HG03064 (cell line): ENCODE measurements at regions not wholly inside any gene's neighbourhood (a gene's known extent, or its start where the extent isn't known, plus 50 kb on each side); places are given as distances from the start of the nearest gene placed in this dataset.
"Not testable (repeated sequence)": the region's sequence is repeated elsewhere in the genome, so short reads cannot be mapped to it uniquely, and the experiment has no call there.

ENCODE experiments used
- ATAC-seq: cut with Tn5 transposase; IDR thresholded peaks from one replicate; pipeline ENCODE4 v1.9.1; 2021; ENCODE audit warnings: low read depth; ENCODE audit not compliant: unreplicated experiment

DNA sequence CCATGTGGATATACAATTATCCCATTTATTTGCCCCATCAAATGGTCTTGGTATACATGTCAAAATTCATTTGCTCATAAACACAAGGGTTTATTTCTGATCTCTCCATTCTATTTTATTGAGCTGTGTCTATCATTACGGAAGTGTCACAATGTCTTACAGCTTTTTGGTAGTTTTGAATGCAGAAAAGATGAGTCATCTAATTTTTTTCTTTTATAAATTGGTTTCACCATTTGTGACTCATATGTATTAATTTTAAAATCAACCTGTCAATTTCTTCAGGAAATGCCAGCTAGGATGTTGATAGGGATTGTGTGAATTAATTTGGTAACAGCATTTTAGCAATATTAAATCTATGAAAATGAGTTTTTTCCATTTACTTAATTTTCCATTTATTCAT, 2549.4 kb downstream of the PCDH9 start:
- ATAC-seq = no peak

DNA sequence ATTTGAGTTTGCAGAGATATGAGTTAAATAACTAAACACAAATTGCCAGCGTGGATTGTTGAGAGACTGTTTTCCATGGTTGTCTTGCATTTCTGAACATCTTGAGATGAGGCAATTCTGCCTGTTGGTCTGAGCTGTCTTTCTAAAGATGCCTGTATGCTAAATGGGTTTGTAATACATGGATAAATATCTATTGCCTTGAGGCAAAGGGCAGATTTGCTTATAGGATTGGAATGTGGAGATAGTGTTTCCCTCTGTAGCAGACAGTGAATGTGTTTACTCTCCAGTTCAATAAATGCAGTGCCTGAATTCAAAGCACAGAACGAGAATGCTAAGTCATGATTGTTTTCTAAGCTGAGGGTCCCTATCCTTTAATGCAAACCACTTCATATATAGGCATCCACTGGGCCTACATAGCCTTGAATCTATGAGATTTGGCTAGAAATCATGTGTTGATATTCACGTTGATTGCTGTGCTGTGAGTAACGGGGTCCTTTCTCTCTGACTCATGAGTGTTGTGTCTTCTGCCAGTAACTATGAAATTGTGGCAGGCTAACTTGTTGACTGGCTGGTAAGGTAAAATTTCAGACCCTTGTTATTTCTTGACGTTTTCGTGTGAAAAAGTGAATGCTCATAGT, 2554.8 kb downstream of the PCDH9 start:
- ATAC-seq = no peak

DNA sequence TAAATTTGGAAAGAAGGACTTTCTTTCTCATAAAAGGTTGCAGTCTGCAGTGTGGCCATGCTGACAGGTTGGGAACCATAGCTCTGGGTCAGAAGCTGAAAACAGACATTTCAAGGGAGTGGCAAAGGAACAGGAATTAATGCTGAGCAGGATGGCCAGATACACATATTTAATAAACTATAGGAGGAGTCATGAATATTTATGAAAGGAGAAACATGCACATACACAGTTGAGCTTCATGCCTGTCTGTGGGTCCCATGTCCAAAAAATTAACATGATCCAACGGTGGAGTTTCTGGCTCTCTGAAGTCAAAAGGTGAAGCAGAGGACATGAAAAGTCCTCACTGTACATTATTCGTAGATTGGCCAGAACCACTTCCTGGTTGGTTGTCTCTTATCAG, 2556.0 kb downstream of the PCDH9 start:
- no peak for ATAC-seq

DNA sequence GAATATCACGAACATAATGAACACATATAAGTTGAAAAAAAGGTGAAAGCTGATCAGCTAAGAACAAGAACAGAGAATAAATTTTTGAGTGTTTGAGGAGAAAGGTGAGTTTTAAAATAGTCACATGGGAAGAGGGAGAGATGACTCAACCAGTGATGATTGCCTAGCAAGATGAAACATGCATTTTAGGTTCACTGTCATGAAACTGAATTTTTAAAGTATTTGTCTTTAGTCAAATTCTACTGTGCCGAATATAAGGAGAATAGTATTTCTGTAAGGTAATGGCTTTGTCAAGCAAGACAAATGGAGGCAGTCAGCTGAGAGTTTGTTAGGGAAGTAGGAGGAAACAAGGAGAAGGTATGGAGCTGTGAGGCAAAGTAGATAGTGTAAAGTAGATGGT, 2557.4 kb downstream of the PCDH9 start:
- ATAC-seq = no peak

DNA sequence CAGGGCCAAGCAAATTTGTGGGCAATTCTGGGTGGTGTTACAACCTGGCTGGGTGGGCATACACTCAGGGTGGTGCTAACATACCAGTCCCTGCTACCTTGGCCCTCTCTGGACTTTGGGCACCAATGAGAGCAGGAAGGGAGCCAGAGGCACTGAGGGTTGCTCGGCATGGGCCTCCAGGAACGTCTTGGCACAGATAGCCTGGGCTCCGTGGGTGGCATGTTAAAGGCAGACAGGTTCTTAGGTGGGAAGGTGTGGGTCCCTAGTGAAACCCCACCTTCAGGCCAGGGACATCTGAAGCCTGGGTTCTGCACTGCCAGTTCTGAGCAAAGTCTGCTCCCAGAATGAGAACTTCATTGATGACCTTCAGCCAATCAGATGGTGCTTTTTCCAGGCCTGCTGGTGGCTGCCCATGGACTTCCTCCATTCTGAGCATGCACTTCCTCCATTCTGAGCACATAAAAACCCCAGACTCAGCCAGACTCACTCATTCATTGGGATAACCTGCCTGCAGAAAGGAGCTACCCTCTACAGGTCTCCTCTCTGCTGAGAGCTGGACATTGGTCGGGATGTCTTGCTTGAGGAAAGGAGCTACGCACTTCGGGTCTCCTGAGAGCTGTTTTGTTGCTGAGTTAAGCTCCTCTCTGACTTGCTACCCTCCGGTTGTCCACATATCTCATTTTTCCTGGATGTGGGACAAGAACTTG, 2567.1 kb downstream of the PCDH9 start:
- ATAC-seq = no peak

DNA sequence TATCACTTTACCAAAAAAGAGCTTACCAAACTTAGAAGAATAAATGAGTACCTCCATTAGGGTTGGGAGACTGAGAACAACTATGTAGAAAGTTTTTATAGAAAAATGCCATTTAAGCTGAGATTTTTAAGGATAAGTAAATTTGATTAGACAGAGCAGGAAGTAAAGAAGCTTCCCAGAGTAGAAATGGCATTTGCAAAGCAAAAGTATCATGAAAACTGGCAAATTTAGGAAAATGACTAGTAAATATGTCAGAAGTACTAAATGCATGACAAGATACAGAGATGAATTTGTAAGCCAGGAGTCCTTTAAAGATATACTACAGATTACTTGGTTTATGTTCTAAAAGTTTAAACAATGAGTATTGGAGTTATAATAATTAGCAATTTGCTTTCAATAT, 2581.8 kb downstream of the PCDH9 start:
- no peak for ATAC-seq

DNA sequence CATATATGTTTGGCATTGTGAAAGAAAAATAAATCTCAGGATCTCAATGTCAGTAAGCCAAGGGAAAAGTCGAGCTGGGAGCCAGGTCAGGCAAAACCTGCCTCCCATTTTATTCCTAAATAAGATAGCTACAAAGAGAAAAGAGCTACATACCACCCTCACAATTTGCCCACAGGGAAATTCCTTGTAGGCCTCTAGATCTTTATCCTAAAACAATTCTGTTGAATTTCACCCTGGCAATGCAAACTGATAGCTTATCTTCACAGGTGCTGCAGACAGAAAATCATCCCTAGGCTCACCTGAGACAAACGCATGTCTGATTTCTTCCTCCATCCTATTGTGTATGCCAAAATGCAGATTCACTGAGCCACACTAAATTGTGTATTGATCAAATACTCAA, 2587.1 kb downstream of the PCDH9 start:
- ATAC-seq = no peak

DNA sequence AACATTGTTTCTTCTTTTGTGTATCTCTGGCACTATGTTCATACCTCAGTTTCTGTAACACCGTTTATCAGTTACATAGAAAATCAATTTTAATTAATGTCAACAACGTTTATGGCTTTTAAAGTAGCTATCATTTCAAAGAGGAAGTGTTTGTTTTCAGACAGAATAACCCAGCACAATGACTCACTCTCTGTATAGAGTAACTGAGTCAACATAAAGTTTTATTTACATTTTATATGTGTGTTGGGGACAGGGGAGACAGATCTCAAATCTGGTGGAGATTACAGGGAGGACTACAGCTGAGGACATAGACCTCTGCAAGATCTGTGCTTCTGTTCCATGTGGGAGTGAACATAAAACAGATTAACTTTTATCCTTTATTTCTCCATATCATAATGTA, 2590.1 kb downstream of the PCDH9 start:
- ATAC-seq = no peak

DNA sequence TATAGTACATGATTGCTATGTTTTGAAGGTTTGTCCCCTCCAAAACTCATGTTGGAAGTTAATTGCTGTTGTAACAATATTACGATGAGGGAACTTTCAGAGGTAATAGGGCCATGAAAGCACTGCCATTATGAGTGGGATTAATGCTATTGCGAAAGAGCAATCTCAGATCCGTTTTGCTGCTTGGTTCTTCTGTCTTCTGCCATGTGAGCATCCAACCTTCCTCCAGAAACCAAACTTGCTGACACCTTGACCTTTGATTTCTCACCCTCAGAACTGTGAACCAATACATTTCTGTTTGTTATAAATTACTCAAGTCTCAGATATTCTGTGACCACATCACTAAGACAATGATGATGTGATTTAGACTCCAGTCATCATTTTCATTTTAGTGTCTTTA, 2590.9 kb downstream of the PCDH9 start:
- ATAC-seq = no peak

DNA sequence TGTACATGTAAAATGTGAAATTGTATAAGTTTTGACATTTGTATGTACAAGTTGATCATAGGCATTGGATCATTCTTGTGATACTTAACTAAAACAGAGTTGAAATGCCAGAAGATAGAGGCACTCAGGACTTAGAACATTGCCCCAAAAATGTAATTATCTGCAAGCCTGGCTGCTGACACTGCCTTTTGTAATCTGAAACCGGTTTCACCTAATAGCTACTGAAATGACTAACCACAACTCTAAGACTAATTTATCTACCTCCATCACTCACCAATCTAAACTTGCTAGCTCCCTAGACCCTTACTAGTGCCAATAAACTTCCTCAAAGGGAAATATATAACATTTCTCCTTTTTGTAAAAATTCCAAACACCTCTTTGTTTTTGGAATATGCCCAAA, 2596.2 kb downstream of the PCDH9 start:
- no peak for ATAC-seq

DNA sequence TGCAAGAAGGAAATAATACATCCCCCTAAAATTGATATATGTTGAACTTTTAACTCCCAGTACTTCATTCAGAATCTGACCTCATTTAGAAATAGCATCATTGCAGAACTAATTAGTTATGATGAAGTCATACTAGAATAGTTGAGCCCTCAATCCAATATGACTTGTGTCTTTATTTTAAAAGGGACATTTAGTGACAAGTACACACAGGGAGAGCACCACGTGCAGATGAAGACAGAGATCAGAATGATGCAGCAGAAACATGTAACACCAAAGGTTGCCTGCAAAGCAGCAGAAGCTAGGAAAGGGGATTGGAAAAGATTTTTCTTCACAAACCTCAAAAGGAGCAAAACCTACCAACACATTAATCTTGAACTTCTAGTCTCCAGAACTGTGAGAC, 2602.5 kb downstream of the PCDH9 start:
- no peak for ATAC-seq

DNA sequence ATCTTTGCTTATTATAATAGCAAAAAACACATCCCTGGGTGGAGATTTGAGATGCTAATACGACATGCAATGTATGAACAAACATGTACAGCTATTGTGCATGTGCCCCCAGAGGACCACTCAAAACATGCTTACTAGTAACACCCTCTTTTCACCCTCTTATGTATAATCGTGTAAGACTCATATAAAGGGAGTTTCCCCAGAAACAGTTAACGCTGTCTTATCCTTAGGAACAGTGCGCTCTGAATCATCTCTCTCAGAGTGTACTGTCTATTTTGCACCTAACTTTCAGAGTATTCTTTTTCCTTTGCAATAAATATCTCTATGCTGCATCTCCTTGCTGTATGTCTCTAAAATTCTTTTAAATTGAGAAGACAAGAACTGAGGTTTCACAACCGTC, 2604.0 kb downstream of the PCDH9 start:
- ATAC-seq = no peak

DNA sequence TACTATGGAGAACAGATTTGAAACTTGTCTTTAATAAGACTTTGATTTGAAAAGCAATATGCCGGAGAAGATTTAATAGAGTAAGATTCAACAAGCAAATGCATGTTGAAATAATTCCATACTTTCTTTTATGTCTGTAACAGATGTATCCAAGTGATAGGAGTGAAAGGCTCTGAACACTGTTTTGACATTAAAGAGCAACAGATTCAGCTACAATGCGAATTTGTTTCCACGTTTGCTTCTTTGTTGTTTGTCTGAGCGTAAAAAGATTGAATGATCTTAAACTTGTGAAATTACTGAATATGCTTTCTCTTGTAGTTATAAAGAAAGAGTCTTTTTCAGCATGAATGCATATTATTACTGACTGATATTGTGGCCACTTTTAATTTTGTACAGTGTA, 2612.9 kb downstream of the PCDH9 start:
- no peak for ATAC-seq

DNA sequence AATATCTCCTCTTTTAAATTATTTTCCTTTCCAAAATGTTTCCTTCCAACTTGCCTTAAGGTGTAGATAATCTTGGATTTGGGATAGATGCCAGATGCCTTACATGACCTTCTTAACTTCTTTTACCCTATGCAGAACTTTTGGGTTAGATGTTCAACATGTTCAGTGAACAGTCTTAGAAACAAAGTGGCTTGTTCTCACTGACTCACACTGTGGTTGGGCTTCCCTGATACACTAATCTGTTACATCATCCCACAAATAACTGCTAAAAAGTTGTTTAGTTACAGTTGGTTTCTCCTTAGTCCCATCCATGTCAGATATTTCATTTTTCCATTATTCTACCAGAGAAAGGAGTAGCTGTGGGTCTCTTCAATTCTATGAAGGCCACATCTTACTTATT, 2638.2 kb downstream of the PCDH9 start:
- ATAC-seq = no peak

DNA sequence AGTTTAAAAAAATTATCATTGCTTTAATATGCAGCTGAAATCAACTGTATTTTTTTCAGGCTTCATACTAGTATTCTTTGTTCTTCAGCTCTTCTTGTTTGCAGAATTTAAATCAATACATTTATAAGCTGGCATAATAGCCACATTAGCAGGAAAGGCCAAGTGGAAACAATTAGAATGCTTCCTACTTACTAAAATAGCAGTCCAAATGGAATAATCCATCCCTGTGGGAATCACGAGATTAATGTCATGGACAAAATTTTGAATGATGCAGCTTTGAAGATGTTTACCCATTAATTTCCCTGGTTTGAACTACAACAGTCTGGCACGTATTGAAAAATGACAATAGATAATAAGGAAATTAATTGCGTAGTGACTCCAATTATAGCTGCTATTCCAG, 2650.8 kb downstream of the PCDH9 start:
- no peak for ATAC-seq

DNA sequence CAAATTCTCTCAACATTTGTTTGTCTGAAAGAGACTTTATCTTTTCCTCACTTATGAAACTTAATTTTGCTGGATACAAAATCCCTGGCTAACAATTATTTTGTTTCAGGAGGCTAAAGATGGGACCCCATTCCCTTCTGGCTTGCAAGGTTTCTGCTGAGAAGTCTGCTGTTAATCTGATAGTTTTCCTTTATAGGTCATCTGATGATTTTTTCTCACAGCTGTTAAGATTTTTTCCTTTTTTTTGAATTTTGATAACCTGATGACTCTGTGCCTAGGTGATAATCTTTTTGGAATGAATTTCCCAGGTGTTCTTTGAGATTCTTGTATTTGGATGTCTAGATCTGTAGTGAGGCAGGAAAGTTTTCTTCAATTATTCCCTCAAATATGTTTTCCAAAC, 2661.4 kb downstream of the PCDH9 start:
- ATAC-seq = no peak

DNA sequence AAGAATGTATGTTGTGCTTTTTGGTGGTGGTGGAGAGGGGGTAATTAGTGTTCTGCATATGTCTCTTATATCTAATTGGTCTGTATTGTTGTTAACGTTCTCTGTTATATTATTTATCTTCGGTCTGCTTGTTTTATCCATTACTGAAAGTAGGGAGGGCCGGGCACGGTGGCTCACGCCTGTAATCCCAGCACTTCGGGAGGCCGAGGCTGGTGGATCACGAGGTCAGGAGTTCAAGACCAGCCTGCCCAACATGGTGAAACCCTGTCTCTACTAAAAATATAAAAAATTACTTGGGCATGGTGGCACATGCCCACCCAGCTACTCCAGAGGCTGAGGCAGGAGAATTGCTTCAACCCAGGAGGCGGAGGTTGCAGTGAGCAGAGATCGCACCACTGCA, 2672.1 kb downstream of the PCDH9 start:
- ATAC-seq = not testable (repeated sequence)

DNA sequence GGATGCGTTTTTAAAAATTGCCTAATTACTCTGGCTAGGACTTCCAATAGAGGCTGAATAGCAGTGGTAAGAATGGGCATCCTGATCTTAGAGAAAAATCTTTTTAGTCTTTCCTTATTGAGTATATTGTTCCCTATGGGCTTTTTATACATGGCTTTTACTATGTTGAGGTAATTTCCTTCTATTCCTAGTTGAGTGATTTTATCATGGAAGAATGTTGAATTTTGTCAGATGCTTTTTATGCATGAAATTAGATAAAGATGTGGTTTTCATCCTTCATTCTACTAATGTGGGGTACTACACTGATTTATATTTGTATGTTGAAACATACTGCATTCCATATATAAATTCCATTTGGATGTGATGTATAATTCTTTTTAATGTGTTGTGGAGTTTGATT, 2673.8 kb downstream of the PCDH9 start:
- no peak for ATAC-seq

DNA sequence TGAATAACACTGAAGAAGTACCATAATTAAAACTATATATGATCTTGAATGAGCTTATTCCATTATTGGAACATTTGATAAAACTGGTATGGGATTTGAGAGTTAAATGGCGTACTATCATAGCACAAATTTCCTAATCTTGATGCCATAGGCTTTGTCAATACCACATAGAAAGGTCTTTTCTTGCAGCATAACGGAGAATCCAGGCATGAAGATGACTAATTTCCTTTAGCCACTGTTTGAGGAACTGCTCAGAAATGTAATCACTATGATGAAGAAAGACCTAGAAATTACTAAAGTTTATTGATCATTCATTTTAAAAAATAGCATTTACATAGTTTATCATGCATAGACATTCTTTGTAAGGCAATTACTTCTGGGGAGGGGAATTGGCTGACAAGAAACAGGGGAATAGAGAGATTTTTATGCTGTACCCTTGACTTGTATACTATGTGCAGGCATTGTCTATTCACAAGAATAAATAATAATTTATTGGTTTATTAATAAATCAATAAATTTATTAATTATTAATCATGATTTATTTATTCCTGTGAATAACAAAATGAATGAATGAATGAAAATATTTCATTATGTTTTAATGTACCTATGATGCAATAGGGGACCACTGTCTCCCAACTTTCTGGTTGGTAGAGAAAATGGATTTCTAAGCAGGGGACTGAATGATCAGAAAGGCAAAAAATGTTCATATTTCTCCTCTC, 2676.6 kb downstream of the PCDH9 start:
- no peak for ATAC-seq

DNA sequence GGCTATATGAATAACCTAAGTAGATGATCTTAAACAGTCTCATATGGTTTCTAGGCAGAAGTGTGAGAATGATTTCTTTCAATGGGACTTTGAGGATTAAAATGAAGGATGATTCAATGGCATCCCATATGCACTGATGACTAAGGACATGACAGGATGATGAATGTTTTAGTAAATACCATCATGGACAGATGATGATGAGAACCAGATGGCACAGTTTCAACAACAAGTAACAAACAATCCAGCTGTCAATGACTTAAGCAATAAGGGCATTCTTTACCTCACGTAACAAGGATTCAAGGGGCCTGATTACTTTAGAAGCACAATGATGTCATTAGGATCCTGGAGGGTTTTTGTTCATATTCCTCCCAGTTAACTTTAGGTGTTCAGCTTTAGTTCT, 2678.4 kb downstream of the PCDH9 start:
- no peak for ATAC-seq

DNA sequence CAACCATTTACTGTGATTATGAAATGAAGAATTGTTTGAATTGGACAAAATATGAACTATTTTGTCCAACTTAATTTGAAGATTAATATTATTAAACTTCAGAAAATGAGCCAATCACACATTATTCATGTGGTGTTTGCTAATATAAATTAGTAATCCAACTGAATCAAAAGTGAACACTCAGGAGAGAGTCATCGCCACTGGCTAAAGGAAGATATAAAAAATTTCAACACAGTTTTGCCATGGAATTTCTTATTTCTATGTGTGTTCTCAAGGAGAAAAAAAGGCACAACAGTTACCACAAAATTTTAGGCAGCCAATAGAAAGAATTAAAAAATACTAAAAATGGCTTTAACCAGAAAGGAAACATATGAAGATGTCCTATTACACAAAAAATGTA, 2683.8 kb downstream of the PCDH9 start:
- no peak for ATAC-seq

DNA sequence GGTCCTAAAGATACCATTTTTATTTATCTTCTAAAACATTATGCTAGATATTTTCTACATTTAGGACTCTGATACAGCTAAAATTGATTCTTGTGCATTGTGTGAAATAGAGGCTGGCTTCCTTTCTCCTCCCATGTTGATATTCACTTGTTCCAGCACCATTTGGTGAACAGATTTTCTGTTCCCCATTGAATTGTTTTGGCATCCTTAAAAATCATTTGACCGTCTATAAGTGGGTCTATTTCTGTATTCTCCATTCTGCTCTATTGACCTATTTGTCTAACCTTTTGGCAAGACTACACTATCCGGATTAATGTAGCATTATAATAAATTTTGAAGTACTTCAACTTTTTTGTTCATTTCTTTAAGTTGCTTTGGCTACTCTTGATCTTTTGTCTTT, 2689.2 kb downstream of the PCDH9 start:
- no peak for ATAC-seq
